ENCODE measurements at regions not wholly inside any gene's neighbourhood (a gene's known extent, or its start where the extent isn't known, plus 50 kb on each side); places are given as distances from the start of the nearest gene placed in this dataset.

DNA sequence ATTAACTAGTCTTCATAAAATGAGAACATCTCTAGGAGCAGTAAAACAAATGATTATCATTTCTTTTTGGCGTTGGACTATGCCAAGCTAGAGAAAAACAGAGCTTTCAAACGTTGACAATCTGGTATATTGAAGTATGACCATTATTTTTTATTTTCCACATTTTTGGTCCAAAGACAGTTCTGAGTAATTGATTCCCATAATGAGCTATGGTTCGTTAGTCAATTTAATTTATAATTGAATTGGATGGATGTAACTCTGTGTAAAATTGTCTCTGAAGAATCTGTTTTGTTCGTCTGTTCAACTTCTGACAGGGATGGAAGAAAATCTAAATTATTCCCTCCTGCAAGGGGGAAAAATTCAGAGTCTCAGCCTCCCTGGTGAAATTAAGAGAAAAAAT, 234.5 kb downstream of the LMO4 start:
- no peak overlapping the region for H3K4me3 ChIP-seq
- no peaks in the 10 kb centered on the region for H3K9me3 ChIP-seq
- no peaks in the 10 kb centered on the region for H3K27me3 ChIP-seq
- H3K36me3 ChIP-seq, result no peaks in the 10 kb centered on the region
- TF ChIP-seq POLR2AphosphoS5 (IDR thresholded peaks at IDR 0.05), result no peak
- TF ChIP-seq EP300 (IDR thresholded peaks at IDR 0.05), result no peak
- TF ChIP-seq, protein P1, sequence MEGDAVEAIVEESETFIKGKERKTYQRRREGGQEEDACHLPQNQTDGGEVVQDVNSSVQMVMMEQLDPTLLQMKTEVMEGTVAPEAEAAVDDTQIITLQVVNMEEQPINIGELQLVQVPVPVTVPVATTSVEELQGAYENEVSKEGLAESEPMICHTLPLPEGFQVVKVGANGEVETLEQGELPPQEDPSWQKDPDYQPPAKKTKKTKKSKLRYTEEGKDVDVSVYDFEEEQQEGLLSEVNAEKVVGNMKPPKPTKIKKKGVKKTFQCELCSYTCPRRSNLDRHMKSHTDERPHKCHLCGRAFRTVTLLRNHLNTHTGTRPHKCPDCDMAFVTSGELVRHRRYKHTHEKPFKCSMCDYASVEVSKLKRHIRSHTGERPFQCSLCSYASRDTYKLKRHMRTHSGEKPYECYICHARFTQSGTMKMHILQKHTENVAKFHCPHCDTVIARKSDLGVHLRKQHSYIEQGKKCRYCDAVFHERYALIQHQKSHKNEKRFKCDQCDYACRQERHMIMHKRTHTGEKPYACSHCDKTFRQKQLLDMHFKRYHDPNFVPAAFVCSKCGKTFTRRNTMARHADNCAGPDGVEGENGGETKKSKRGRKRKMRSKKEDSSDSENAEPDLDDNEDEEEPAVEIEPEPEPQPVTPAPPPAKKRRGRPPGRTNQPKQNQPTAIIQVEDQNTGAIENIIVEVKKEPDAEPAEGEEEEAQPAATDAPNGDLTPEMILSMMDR (IDR thresholded peaks at IDR 0.05), result no peak
- no peak for TF ChIP-seq POLR2A (IDR thresholded peaks at IDR 0.05)
- H3K4me1 ChIP-seq, result no peaks in the 10 kb centered on the region
- no peak for ATAC-seq
- no peak overlapping the region for H3K27ac ChIP-seq
- 73 to 78% methylated on average over 4 of the region's 4 CpGs for WGBS, 2 donors (ENCODE audit: low coverage in 1 of 2)

DNA sequence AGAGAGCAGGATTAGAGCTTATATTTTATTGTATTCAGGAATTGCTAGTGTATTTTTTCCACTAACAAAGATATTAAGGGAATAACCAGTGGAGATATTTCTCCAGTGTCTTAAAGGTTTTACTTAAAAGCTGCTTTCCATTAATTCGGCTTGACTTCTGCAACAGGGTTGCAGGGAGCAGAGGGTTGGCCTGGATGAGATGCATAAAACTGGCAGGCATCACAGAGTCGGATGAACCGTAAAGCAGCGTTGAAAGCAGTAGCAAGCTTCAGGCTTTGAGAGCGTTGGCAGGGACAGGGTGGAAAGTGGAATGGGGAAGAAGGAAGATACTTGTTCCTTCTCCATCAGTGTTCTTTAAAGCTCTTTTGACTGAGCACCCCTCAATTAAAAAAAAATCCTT, 237.2 kb downstream of the LMO4 start:
- Histone ChIP-seq H3K27ac (no peak overlapping the region), H3K4me3 (no peak overlapping the region), H3K36me3 (no peaks in the 10 kb centered on the region), H3K9me3 (no peaks in the 10 kb centered on the region), H3K4me1 (no peaks in the 10 kb centered on the region), H3K27me3 (no peaks in the 10 kb centered on the region)
- TF ChIP-seq, protein P1 (IDR thresholded peaks at IDR 0.05), result no peak
- no peak for TF ChIP-seq EP300 (IDR thresholded peaks at IDR 0.05)
- TF ChIP-seq POLR2A (IDR thresholded peaks at IDR 0.05), result no peak
- TF ChIP-seq POLR2AphosphoS5 (IDR thresholded peaks at IDR 0.05), result no peak
- WGBS, 2 donors (ENCODE audit: low coverage in 1 of 2), result 87 to 91% methylated on average over 5 of the region's 5 CpGs
- no peak for ATAC-seq

DNA sequence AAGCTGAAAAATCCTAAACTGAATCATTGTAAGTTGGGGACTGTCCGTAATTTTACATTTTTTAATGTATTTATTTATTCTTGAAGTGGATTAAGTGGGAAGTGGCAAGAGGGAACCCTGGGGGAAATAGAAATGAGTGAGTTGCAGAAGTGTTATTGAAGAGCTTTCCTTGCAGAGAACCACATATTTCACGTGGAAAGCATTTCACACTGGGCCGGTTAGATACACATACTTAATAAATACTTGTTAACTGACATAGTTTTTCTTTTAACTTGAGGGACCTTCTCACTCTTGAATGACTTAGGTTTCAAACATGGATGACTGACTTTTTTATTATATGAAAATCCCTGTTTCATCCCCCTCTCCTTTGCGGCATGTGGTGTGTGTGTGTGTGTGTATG, 239.3 kb downstream of the LMO4 start:
- TF ChIP-seq POLR2A (IDR thresholded peaks at IDR 0.05) (no peak), POLR2AphosphoS5 (IDR thresholded peaks at IDR 0.05) (no peak), EP300 (IDR thresholded peaks at IDR 0.05) (no peak)
- TF ChIP-seq, protein P1 (IDR thresholded peaks at IDR 0.05), result no peak
- no peak for ATAC-seq
- H3K9me3 ChIP-seq, result no peaks in the 10 kb centered on the region
- no peak overlapping the region for H3K4me3 ChIP-seq
- no peak overlapping the region for H3K27ac ChIP-seq
- no peaks in the 10 kb centered on the region for H3K27me3 ChIP-seq
- 72 to 86% methylated on average over 4 of the region's 4 CpGs for WGBS, 2 donors (ENCODE audit: low coverage in 1 of 2)
- no peaks in the 10 kb centered on the region for H3K36me3 ChIP-seq
- no peaks in the 10 kb centered on the region for H3K4me1 ChIP-seq

DNA sequence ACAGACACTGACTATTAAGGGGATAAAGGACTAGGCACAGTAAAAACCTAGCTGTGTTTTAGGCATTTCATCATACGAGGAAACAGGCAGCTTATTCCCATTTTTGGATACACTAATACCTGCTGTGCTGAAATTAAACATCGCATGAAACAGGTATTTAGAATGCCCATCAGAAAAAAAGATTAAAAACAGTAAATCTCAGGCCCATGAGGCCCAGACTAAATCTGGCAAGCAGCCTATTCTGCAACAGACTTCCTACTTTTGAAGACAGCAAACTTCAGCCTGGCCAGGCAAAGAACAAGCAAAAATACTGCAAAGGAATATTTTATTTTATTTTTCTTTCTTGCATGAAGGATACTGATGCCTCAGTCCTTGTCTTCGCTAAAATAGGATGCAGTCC, 240.2 kb downstream of the LMO4 start:
- no peaks in the 10 kb centered on the region for H3K36me3 ChIP-seq
- no peaks in the 10 kb centered on the region for H3K9me3 ChIP-seq
- no peak overlapping the region for H3K27ac ChIP-seq
- no peak overlapping the region for H3K4me3 ChIP-seq
- no peaks in the 10 kb centered on the region for H3K4me1 ChIP-seq
- no peak for TF ChIP-seq POLR2A (IDR thresholded peaks at IDR 0.05)
- no peak for TF ChIP-seq POLR2AphosphoS5 (IDR thresholded peaks at IDR 0.05)
- TF ChIP-seq, protein P1 (IDR thresholded peaks at IDR 0.05), result no peak
- TF ChIP-seq EP300 (IDR thresholded peaks at IDR 0.05), result no peak
- WGBS, 2 donors (ENCODE audit: low coverage in 1 of 2), result 58 to 69% methylated on average over 3 of the region's 3 CpGs
- H3K27me3 ChIP-seq, result no peaks in the 10 kb centered on the region
- ATAC-seq, result no peak

DNA sequence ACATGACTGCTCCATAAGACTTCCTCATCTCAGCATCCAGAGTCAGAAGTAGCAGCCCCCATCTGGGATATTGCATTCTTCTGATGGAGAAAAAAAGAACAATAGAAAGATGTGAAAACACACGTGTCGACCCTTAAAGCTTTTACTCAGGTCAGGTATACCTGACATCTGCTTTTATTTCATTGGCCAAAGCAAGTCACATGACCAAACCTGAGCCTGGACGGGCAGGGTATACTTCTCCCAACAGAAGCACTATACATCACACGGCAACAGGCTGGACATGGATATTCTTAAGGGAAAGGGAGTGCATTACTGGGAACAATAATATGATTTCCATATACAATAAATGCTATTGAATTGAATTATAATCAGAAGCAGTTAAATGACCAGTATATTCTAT, 243.3 kb downstream of the LMO4 start:
- Histone ChIP-seq H3K4me3 (no peak overlapping the region), H3K36me3 (no peaks in the 10 kb centered on the region), H3K27me3 (no peaks in the 10 kb centered on the region), H3K27ac (no peak overlapping the region), H3K4me1 (no peaks in the 10 kb centered on the region), H3K9me3 (no peaks in the 10 kb centered on the region)
- 85 to 92% methylated on average over 4 of the region's 4 CpGs for WGBS, 2 donors (ENCODE audit: low coverage in 1 of 2)
- no peak for TF ChIP-seq EP300 (IDR thresholded peaks at IDR 0.05)
- TF ChIP-seq, protein P1 (IDR thresholded peaks at IDR 0.05), result no peak
- no peak for ATAC-seq
